WTC11 (cell line): ENCODE measurements at regions not wholly inside any gene's neighbourhood (a gene's known extent, or its start where the extent isn't known, plus 50 kb on each side); places are given as distances from the start of the nearest gene placed in this dataset.

Experiments
- ATAC-seq: fragments of 200-7000 bp; cut with Tn5 transposase; 2 replicates; pipeline ENCODE4 v1.10.0; 2021; ENCODE audit warnings: mild to moderate bottlenecking, moderate library complexity
- CTCF ChIA-PET: fragments of 300-600 bp; sonication (Branson Sonifier 250); formaldehyde crosslinking; loops from one replicate; lab custom pipeline; 2021; ENCODE audit warnings: antibody characterized with exemption; lab: Charles Lee
- POLR2A ChIA-PET: fragments of 350-600 bp; sonication (Branson Sonifier 250); formaldehyde crosslinking; loops from one replicate; lab custom pipeline; 2021; ENCODE audit warnings: antibody characterized with exemption; lab: Charles Lee
- DNase-seq: peaks from one replicate; pipeline ENCODE4 v3.0.0; 2021; ENCODE audit warnings: low spot score
- H3K27ac Mint-ChIP-seq: 2 replicates; pipeline ENCODE4 v1.8.0; 2021; ENCODE audit warnings: mixed read lengths
- H3K27me3 Mint-ChIP-seq: 2 replicates; pipeline ENCODE4 v1.8.0; 2021; ENCODE audit warnings: low read depth, mild to moderate bottlenecking, moderate library complexity, mixed read lengths
- H3K36me3 Mint-ChIP-seq: 2 replicates; pipeline ENCODE4 v1.8.0; 2021; ENCODE audit warnings: mixed read lengths
- H3K4me1 Mint-ChIP-seq: 2 replicates; pipeline ENCODE4 v1.8.0; 2022; ENCODE audit warnings: mixed read lengths
- H3K4me3 Mint-ChIP-seq: 2 replicates; pipeline ENCODE4 v1.8.0; 2021; ENCODE audit warnings: mild to moderate bottlenecking, moderate library complexity, mixed read lengths
- H3K9me3 Mint-ChIP-seq: 2 replicates; pipeline ENCODE4 v1.8.0; 2021; ENCODE audit warnings: mixed read lengths
- CBFB ChIP-seq: sonication (generic); formaldehyde crosslinking; IDR thresholded peaks from 2 replicates; pipeline ENCODE4 v1.8.1; 2022; ENCODE audit warnings: mild to moderate bottlenecking, low read depth, missing genetic modification reagents
- CREB1 ChIP-seq: sonication (generic); formaldehyde crosslinking; IDR thresholded peaks from 2 replicates; pipeline ENCODE4 v1.8.0; 2023; ENCODE audit warnings: mild to moderate bottlenecking, missing genetic modification reagents
- CREM ChIP-seq: sonication (generic); formaldehyde crosslinking; IDR thresholded peaks from 2 replicates; pipeline ENCODE4 v1.8.1; 2022; ENCODE audit warnings: mild to moderate bottlenecking, missing genetic modification reagents, moderate library complexity
- FOXJ3 ChIP-seq: sonication (generic); formaldehyde crosslinking; IDR thresholded peaks from 2 replicates; pipeline ENCODE4 v1.9.0; 2021; ENCODE audit warnings: missing genetic modification reagents, mild to moderate bottlenecking, borderline replicate concordance
- HMGA2 ChIP-seq: fragments of 250-450 bp; sonication (Bioruptor Pico); IDR thresholded peaks from 2 replicates; pipeline ENCODE4 v1.4.0; 2021; ENCODE audit warnings: mild to moderate bottlenecking, moderate library complexity
- NR1H2 ChIP-seq: sonication (generic); formaldehyde crosslinking; IDR thresholded peaks from 2 replicates; pipeline ENCODE4 v1.9.0; 2021; ENCODE audit warnings: mild to moderate bottlenecking, moderate library complexity, missing genetic modification reagents
- NR3C1 ChIP-seq: sonication (generic); formaldehyde crosslinking; conservative IDR thresholded peaks from 2 replicates; pipeline ENCODE4 v1.8.1; 2023; ENCODE audit warnings: low read depth, mild to moderate bottlenecking, missing genetic modification reagents
- OVOL2 ChIP-seq: fragments of 250-450 bp; sonication (Bioruptor Pico); IDR thresholded peaks from 2 replicates; pipeline ENCODE4 v1.9.0; 2021; ENCODE audit warnings: mild to moderate bottlenecking, borderline replicate concordance
- PRRX2 ChIP-seq: fragments of 250-450 bp; sonication (Bioruptor Pico); IDR thresholded peaks from 2 replicates; pipeline ENCODE4 v1.8.0; 2021; ENCODE audit warnings: mild to moderate bottlenecking
- TP53 ChIP-seq: sonication (generic); formaldehyde crosslinking; IDR thresholded peaks from 2 replicates; pipeline ENCODE4 v1.8.1; 2023; ENCODE audit warnings: mild to moderate bottlenecking, missing genetic modification reagents
- ZNF263 ChIP-seq: sonication (generic); formaldehyde crosslinking; IDR thresholded peaks from 2 replicates; pipeline ENCODE4 v1.8.1; 2022; ENCODE audit warnings: low read depth, mild to moderate bottlenecking, moderate library complexity, missing genetic modification reagents
- ZNF317 ChIP-seq: sonication (generic); formaldehyde crosslinking; IDR thresholded peaks from 2 replicates; pipeline ENCODE4 v1.8.1; 2023; ENCODE audit warnings: low read depth, mild to moderate bottlenecking, moderate library complexity, missing genetic modification reagents, borderline replicate concordance
- TF ChIP-seq, protein P1 (sequence below): sonication (generic); formaldehyde crosslinking; IDR thresholded peaks from 2 replicates; pipeline ENCODE4 v1.8.1; 2023; ENCODE audit warnings: mild to moderate bottlenecking, missing genetic modification reagents, borderline replicate concordance
- TF ChIP-seq, protein P2 (sequence below): fragments of 250-450 bp; sonication (Bioruptor Pico); IDR thresholded peaks from 2 replicates; pipeline ENCODE4 v1.9.0; 2021; ENCODE audit warnings: mild to moderate bottlenecking, borderline replicate concordance
- TF ChIP-seq, protein P3 (sequence below): sonication (generic); formaldehyde crosslinking; IDR thresholded peaks from 2 replicates; pipeline ENCODE4 v1.8.1; 2022; ENCODE audit warnings: missing genetic modification reagents, borderline replicate concordance
- TF ChIP-seq, protein P4 (sequence below): sonication (generic); formaldehyde crosslinking; IDR thresholded peaks from 2 replicates; pipeline ENCODE4 v1.8.1; 2023; ENCODE audit warnings: mild to moderate bottlenecking, missing genetic modification reagents
- TF ChIP-seq, protein P5 (sequence below): sonication (generic); formaldehyde crosslinking; IDR thresholded peaks from 2 replicates; pipeline ENCODE4 v1.8.0; 2023; ENCODE audit warnings: missing genetic modification reagents
- TF ChIP-seq, protein P6 (sequence below): fragments of 250-450 bp; sonication (Bioruptor Pico); conservative IDR thresholded peaks from 2 replicates; pipeline ENCODE4 v1.9.0; 2021; ENCODE audit warnings: mild to moderate bottlenecking
- TF ChIP-seq, protein P7 (sequence below): fragments of 250-450 bp; sonication (Bioruptor Pico); IDR thresholded peaks from 2 replicates; pipeline ENCODE4 v1.9.0; 2021; ENCODE audit warnings: mild to moderate bottlenecking

DNA sequence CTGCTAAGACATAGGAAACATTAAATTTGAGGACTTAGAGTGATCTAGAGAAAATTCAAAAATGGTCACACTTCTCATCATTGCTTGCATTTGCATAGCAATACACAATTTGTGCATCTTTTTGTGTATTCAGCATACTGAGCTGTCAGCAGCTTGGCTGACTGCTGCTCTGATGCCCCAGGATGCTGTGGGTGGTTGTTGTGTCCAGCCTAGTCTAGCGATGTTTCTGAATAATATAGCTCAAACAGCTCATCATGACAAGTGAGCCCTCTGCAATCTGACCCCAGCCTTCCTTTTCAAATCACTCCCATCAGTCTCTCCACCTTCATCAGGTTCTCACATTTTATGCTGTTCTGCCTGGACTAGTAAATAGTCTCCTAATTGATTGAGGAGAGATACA, 483.7 kb upstream of the SPHKAP start (continued):
- TF ChIP-seq, protein P1, sequence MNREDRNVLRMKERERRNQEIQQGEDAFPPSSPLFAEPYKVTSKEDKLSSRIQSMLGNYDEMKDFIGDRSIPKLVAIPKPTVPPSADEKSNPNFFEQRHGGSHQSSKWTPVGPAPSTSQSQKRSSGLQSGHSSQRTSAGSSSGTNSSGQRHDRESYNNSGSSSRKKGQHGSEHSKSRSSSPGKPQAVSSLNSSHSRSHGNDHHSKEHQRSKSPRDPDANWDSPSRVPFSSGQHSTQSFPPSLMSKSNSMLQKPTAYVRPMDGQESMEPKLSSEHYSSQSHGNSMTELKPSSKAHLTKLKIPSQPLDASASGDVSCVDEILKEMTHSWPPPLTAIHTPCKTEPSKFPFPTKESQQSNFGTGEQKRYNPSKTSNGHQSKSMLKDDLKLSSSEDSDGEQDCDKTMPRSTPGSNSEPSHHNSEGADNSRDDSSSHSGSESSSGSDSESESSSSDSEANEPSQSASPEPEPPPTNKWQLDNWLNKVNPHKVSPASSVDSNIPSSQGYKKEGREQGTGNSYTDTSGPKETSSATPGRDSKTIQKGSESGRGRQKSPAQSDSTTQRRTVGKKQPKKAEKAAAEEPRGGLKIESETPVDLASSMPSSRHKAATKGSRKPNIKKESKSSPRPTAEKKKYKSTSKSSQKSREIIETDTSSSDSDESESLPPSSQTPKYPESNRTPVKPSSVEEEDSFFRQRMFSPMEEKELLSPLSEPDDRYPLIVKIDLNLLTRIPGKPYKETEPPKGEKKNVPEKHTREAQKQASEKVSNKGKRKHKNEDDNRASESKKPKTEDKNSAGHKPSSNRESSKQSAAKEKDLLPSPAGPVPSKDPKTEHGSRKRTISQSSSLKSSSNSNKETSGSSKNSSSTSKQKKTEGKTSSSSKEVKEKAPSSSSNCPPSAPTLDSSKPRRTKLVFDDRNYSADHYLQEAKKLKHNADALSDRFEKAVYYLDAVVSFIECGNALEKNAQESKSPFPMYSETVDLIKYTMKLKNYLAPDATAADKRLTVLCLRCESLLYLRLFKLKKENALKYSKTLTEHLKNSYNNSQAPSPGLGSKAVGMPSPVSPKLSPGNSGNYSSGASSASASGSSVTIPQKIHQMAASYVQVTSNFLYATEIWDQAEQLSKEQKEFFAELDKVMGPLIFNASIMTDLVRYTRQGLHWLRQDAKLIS (CRISPR knock-in tag), result no peak

DNA sequence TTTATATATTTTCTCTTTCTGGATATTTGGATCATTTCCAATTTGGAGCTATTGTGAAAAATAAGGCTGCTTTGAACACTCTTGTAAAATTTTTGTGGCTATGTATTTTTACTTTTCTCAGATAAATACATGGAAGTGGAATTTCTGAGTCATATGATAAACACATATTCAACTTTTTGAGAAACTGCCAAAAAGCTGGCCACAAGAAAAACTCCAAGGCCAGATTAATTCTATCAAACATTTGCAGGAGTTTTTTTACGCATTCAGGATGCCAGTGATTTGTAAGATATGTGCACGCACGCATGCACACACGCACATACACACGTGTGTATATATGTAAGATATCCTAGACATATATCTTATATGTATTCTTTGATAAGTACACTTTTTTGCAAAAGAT, 477.5 kb upstream of the SPHKAP start:
- no peak overlapping the region for H3K27ac Mint-ChIP-seq
- 0 out of 2 replicates have a peak, but pooled peaks cover 3% of the 10 kb centered on the region for H3K4me1 Mint-ChIP-seq
- no peaks in the 10 kb centered on the region for H3K9me3 Mint-ChIP-seq
- no peaks in the 10 kb centered on the region for H3K27me3 Mint-ChIP-seq
- ATAC-seq (no peak), DNase-seq (no peak)
- POLR2A ChIA-PET, result no interaction called here
- H3K4me3 Mint-ChIP-seq, result no peak overlapping the region
- CTCF ChIA-PET, result no interaction called here
- no peaks in the 10 kb centered on the region for H3K36me3 Mint-ChIP-seq
- TF ChIP-seq PRRX2 (CRISPR knock-in tag) (no peak), TP53 (CRISPR knock-in tag) (no peak), CREB1 (no peak), OVOL2 (CRISPR knock-in tag) (no peak), NR1H2 (no peak), FOXJ3 (CRISPR knock-in tag) (no peak), CREM (CRISPR knock-in tag) (no peak), HMGA2 (no peak), CBFB (no peak), NR3C1 (CRISPR knock-in tag) (no peak), ZNF317 (CRISPR knock-in tag) (no peak), ZNF263 (CRISPR knock-in tag) (no peak)
- TF ChIP-seq, protein P2, sequence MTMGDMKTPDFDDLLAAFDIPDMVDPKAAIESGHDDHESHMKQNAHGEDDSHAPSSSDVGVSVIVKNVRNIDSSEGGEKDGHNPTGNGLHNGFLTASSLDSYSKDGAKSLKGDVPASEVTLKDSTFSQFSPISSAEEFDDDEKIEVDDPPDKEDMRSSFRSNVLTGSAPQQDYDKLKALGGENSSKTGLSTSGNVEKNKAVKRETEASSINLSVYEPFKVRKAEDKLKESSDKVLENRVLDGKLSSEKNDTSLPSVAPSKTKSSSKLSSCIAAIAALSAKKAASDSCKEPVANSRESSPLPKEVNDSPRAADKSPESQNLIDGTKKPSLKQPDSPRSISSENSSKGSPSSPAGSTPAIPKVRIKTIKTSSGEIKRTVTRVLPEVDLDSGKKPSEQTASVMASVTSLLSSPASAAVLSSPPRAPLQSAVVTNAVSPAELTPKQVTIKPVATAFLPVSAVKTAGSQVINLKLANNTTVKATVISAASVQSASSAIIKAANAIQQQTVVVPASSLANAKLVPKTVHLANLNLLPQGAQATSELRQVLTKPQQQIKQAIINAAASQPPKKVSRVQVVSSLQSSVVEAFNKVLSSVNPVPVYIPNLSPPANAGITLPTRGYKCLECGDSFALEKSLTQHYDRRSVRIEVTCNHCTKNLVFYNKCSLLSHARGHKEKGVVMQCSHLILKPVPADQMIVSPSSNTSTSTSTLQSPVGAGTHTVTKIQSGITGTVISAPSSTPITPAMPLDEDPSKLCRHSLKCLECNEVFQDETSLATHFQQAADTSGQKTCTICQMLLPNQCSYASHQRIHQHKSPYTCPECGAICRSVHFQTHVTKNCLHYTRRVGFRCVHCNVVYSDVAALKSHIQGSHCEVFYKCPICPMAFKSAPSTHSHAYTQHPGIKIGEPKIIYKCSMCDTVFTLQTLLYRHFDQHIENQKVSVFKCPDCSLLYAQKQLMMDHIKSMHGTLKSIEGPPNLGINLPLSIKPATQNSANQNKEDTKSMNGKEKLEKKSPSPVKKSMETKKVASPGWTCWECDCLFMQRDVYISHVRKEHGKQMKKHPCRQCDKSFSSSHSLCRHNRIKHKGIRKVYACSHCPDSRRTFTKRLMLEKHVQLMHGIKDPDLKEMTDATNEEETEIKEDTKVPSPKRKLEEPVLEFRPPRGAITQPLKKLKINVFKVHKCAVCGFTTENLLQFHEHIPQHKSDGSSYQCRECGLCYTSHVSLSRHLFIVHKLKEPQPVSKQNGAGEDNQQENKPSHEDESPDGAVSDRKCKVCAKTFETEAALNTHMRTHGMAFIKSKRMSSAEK (CRISPR knock-in tag), result no peak
- TF ChIP-seq, protein P3, sequence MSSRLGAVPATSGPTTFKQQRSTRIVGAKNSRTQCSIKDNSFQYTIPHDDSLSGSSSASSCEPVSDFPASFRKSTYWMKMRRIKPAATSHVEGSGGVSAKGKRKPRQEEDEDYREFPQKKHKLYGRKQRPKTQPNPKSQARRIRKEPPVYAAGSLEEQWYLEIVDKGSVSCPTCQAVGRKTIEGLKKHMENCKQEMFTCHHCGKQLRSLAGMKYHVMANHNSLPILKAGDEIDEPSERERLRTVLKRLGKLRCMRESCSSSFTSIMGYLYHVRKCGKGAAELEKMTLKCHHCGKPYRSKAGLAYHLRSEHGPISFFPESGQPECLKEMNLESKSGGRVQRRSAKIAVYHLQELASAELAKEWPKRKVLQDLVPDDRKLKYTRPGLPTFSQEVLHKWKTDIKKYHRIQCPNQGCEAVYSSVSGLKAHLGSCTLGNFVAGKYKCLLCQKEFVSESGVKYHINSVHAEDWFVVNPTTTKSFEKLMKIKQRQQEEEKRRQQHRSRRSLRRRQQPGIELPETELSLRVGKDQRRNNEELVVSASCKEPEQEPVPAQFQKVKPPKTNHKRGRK, result no peak
- TF ChIP-seq, protein P4, sequence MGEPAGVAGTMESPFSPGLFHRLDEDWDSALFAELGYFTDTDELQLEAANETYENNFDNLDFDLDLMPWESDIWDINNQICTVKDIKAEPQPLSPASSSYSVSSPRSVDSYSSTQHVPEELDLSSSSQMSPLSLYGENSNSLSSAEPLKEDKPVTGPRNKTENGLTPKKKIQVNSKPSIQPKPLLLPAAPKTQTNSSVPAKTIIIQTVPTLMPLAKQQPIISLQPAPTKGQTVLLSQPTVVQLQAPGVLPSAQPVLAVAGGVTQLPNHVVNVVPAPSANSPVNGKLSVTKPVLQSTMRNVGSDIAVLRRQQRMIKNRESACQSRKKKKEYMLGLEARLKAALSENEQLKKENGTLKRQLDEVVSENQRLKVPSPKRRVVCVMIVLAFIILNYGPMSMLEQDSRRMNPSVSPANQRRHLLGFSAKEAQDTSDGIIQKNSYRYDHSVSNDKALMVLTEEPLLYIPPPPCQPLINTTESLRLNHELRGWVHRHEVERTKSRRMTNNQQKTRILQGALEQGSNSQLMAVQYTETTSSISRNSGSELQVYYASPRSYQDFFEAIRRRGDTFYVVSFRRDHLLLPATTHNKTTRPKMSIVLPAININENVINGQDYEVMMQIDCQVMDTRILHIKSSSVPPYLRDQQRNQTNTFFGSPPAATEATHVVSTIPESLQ (CRISPR knock-in tag), result no peak
- TF ChIP-seq, protein P5, sequence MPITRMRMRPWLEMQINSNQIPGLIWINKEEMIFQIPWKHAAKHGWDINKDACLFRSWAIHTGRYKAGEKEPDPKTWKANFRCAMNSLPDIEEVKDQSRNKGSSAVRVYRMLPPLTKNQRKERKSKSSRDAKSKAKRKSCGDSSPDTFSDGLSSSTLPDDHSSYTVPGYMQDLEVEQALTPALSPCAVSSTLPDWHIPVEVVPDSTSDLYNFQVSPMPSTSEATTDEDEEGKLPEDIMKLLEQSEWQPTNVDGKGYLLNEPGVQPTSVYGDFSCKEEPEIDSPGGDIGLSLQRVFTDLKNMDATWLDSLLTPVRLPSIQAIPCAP, result no peak
- TF ChIP-seq, protein P6, sequence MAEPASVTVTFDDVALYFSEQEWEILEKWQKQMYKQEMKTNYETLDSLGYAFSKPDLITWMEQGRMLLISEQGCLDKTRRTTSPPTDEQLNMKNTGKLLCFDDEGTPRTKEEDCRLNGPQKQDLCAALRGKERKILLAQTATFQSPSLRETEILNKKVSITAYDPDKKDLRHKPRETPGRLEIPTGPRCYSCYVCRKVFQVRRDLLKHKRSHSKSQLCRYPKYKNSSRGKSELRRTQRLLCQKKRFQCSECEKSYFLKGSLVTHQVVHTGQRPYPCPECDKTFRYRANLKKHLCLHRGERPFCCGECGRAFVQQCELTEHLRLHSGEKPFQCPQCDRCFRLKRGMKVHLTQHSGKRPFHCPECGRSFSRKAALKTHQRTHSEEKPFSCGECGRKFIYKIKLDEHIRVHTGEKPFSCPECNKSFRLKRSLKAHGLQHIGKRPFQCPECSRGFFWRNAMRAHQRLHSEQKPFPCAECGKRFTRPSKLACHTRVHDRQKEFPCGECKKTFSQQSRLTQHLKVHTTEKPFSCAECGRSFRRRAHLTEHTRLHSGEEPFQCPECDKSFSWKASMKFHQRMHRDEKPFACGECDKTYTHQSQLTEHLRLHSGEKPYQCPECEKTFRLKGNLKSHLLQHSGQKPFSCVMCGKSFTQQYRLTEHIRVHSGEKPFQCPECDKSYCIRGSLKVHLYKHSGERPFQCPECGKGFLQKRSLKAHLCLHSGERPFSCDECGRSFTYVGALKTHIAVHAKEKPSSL, result no peak
- TF ChIP-seq, protein P7, sequence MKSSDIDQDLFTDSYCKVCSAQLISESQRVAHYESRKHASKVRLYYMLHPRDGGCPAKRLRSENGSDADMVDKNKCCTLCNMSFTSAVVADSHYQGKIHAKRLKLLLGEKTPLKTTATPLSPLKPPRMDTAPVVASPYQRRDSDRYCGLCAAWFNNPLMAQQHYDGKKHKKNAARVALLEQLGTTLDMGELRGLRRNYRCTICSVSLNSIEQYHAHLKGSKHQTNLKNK, result no peak
